Astrocyte (in vitro differentiated cells and primary cell): ENCODE measurements at regions not wholly inside any gene's neighbourhood (a gene's known extent, or its start where the extent isn't known, plus 50 kb on each side); places are given as distances from the start of the nearest gene placed in this dataset.

ENCODE experiments used
- EZH2 ChIP-seq: IDR thresholded peaks from 2 replicates; pipeline ENCODE4 v1.6.1; 2012; ENCODE audit warnings: mild to moderate bottlenecking, low read length, inconsistent platforms; ENCODE audit not compliant: insufficient read depth
- TF ChIP-seq, protein P1 (sequence below): IDR thresholded peaks from 2 replicates; pipeline ENCODE4 v1.5.1; 2011; ENCODE audit warnings: low read depth, mild to moderate bottlenecking, inconsistent platforms, low read length, moderate library complexity; ENCODE audit not compliant: insufficient read depth

- TF ChIP-seq, protein P1, sequence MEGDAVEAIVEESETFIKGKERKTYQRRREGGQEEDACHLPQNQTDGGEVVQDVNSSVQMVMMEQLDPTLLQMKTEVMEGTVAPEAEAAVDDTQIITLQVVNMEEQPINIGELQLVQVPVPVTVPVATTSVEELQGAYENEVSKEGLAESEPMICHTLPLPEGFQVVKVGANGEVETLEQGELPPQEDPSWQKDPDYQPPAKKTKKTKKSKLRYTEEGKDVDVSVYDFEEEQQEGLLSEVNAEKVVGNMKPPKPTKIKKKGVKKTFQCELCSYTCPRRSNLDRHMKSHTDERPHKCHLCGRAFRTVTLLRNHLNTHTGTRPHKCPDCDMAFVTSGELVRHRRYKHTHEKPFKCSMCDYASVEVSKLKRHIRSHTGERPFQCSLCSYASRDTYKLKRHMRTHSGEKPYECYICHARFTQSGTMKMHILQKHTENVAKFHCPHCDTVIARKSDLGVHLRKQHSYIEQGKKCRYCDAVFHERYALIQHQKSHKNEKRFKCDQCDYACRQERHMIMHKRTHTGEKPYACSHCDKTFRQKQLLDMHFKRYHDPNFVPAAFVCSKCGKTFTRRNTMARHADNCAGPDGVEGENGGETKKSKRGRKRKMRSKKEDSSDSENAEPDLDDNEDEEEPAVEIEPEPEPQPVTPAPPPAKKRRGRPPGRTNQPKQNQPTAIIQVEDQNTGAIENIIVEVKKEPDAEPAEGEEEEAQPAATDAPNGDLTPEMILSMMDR = no peak
- no peak for TF ChIP-seq EZH2
Measured at GRCh38 chr12:74732826-74733225, 195.2 kb downstream of the ATXN7L3B start.
